Epithelial cell of prostate (primary cell): ENCODE measurements at regions not wholly inside any gene's neighbourhood (a gene's known extent, or its start where the extent isn't known, plus 50 kb on each side); places are given as distances from the start of the nearest gene placed in this dataset.
"Not testable (repeated sequence)": the region's sequence is repeated elsewhere in the genome, so short reads cannot be mapped to it uniquely, and the experiment has no call there.

ENCODE experiments used
- DNase-seq: peaks from one replicate; pipeline ENCODE4 v3.0.0-alpha.2; 2011; ENCODE audit warnings: low read depth, low spot score
- H3K27ac ChIP-seq: fragments of 450-650 bp; 2 replicates; pipeline ENCODE4 v1.5.1; 2017; ENCODE audit warnings: mild to moderate bottlenecking

DNA sequence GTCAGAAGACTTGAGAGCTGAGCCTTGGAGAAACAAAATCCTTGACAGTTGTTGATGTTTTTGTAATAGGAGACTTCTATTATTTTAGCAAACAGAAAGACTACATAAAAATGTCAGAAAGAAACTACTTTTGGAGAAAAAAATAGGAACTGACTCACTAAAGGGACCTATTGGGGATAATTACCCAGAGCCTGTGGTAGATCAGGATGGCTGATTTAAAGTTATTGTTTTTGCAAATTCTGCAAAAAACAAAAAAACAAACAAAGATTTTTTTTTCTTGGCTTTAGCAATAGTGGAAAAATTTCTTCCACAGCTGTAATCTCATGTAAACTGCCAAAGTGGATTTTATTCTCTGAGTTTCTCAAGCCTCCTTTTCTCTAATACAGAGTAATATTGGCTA lies 101.5 kb upstream of the SATB1 start:
- DNase-seq: no peak
- no peak overlapping the region for H3K27ac ChIP-seq

- not testable (repeated sequence) for H3K27ac ChIP-seq, DNase-seq
Measured at GRCh38 chr3:18516170-18516569, 91.0 kb upstream of the SATB1 start.

GRCh38 chr3:18513091-18513490 lies 88.0 kb upstream of the SATB1 start:
- no peak overlapping the region for H3K27ac ChIP-seq
- DNase-seq: no peak

DNA sequence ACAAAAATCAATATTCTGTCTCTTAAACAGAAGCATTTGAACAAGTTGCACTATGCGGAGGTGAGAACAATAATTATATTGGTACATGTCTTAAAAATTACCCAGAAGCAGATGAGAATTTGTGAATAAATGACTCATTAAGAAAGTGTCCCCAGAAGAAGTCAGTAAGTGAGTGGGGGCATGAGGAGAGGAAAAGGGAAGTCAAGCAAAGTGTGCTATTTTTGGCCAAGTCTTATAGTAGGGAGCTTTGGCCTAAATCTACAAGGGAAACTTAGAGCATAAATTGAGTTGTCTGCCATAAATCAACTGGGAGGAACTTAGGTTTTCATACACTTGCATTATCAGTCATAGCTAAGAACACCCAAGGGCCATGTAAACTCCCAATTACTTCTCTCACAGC lies 86.9 kb upstream of the SATB1 start:
- no peak for DNase-seq
- no peak overlapping the region for H3K27ac ChIP-seq

DNA sequence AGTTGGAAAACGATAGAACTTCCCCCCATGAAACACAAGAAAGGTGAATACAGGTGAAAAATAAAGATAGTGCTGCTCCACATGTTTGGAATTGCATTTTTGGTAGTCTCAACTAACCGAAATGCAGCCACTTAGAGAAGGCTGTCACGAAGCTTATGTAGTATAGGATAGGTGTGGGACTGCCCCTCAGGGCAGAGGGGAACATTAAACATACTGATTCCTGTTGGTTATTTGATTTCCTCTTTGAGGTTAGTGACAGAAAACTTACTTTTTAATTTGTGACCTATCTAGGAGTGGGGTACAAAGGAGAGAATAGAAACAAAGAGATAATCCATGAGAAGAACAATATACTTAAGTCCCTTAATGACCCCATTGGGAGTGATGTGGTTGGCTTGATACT lies 85.8 kb upstream of the SATB1 start:
- no peak for DNase-seq
- no peak overlapping the region for H3K27ac ChIP-seq

- no peak for DNase-seq
- no peak overlapping the region for H3K27ac ChIP-seq
Measured at GRCh38 chr3:18507333-18507732, 82.2 kb upstream of the SATB1 start.

DNA sequence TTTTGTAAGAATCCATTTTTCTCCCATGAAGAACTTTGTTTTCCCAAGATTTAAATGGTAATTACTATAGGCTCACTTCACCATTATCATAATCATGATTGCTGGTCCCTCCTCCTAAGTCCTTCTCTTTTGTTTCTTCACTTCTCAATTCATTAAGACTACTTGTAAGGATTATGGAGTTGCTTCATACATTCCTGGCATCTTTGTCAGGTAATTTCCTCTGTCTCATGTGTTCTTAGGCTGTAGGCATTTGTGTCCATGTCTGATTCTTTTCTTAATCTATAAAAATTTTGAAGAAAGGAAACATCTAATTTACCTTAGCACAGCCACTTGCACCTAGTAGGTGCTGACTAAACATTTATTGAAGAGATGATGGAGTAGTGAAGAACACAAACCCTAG lies 79.9 kb upstream of the SATB1 start:
- H3K27ac ChIP-seq: no peak overlapping the region
- no peak for DNase-seq

DNA sequence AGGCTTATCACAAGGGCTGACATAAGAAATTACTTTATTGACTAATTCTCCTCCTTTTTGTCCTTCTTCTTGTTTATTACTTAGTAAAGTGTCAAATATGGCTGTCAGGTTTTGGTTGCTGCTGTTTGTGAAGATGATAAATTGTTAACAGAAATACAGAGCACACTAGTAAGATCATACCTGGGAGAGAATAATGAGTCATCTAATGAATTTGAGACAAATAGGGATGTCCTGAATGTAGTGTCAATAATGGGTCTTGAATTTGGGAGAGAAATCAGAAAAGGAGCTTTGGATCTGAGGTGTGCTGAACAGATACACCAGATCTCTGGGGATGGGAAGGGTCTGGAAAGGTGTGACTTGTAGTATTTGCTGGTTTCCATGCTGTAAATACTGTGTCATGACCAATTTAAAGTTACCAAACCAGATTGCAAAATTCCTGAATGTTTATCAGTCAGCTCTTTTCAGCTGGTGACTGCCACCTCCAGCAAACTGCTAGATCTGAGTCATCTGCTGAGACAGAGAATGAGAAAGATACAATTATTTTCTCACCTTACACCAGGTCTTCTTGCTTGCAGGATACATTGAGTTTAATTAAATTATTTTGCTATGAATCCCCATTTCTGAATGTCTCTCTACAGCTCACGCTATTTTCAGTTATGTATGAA lies 76.7 kb upstream of the SATB1 start:
- H3K27ac ChIP-seq: peak overlapping the region; percentile 33
- peak; percentile 40 for DNase-seq

DNA sequence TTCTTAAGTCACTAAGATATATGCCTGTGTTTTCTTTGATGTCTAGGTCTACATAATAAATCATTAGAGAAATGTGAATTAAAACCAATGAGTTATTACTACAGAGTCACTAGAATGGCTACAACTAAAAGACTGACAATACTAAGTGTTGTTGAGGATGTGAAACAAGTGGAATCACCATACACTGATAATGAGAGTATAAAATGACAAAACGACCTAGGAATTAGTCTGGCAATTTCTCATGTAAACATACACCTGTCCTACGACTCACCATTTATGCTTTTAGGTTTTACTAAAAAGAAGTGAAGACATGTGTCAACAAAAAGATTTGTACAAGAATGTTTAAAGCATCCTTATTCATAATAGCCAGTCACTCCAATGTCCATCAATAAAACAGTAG lies 75.2 kb upstream of the SATB1 start:
- no peak overlapping the region for H3K27ac ChIP-seq
- DNase-seq: no peak

GRCh38 chr3:18499301-18499700 lies 74.2 kb upstream of the SATB1 start:
- no peak for DNase-seq
- peak overlapping the region; percentile 12 for H3K27ac ChIP-seq

- no peak for DNase-seq
- no peak overlapping the region for H3K27ac ChIP-seq
Measured at GRCh38 chr3:18494251-18494650, 69.1 kb upstream of the SATB1 start.

- DNase-seq: no peak
- no peak overlapping the region for H3K27ac ChIP-seq
Measured at GRCh38 chr3:18489939-18490338, 64.8 kb upstream of the SATB1 start.

GRCh38 chr3:18483226-18483625 lies 58.1 kb upstream of the SATB1 start:
- no peak overlapping the region for H3K27ac ChIP-seq
- no peak for DNase-seq

DNA sequence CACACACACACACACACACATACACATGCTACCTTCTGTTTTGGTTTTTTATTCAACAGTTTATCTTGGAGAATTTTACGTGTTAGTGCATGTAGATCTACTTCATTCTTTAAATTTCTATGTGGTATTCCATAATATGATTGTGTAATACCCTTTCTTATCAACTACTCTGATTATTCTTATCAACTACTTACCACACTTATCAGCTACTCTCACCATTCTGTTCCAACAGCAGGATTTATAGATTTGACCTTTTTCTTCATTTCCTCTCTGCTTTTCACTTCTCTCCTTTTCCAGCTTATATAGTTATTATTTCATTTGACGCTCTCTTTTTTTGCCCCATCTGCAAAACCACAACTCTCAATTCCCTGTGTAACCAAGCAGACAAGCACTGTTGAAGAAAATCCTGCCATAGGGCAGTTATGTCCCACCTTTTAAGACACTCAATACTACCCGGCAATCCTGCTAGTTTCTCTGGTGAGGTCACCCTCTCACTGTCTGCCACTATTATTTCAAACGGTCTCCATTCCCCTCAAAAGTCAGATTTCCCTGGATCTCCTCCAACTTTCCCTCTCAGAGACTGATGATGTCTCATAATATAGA lies 56.9 kb upstream of the SATB1 start:
- no peak for DNase-seq
- H3K27ac ChIP-seq: no peak overlapping the region

DNA sequence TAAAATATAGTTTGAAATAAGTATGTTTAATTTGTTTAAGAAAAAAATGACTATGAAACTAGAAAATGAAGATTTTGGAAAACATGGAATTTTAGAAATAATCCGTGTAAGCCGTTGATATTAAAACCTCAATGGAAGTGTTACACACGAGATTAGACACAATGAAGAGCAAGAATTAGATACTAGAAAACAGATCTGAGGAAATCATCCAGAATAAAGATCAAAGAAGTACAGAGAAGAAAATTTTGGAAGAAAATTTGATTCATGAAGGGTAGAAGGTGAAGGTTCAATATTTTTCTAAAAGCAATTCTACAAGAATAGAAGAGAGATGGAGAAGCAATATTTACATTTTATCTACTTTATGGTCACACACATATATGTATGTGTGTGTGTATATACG lies 52.5 kb upstream of the SATB1 start:
- no peak for DNase-seq

More for the DNA sequence above, 52.5 kb upstream of the SATB1 start:
- no peak overlapping the region for H3K27ac ChIP-seq
